A673 (cell line): ENCODE measurements at regions not wholly inside any gene's neighbourhood (a gene's known extent, or its start where the extent isn't known, plus 50 kb on each side); places are given as distances from the start of the nearest gene placed in this dataset.

Experiments
- BruUV-seq: library from RNA; stranded (reverse); fragments of 400-500 nt; replicated peaks from 2 replicates; lab custom pipeline; 2021; lab: Mats Ljungman, UMichigan
- CTCF ChIA-PET: fragments of 300-600 bp; sonication (Branson Sonifier 250); formaldehyde crosslinking; loops from one replicate; lab custom pipeline; 2022; ENCODE audit warnings: antibody characterized with exemption; lab: Charles Lee
- POLR2A ChIA-PET: fragments of 300-600 bp; sonication (Branson Sonifier 250); formaldehyde crosslinking; loops from one replicate; lab custom pipeline; 2022; ENCODE audit warnings: antibody characterized with exemption; ENCODE audit not compliant: low non-redundant PET; lab: Charles Lee
- DNase-seq: peaks from one replicate; pipeline ENCODE4 v3.0.0-alpha.2; 2015; ENCODE audit warnings: low spot score
- H3K27ac ChIP-seq: fragments of 200-600 bp; sonication (generic); 2 replicates; pipeline ENCODE4 v1.5.1; 2016; ENCODE audit warnings: mixed run types, low read depth, mild to moderate bottlenecking, mixed read lengths, antibody characterized with exemption, low read length; ENCODE audit not compliant: poor library complexity, severe bottlenecking
- H3K27me3 ChIP-seq: fragments of 200-600 bp; sonication (generic); replicated peaks from 2 replicates; pipeline ENCODE4 v1.6.1; 2017; ENCODE audit warnings: mixed run types, low read depth, mild to moderate bottlenecking, mixed read lengths, antibody characterized with exemption, low read length; ENCODE audit not compliant: insufficient read depth, poor library complexity
- H3K36me3 ChIP-seq: fragments of 200-600 bp; sonication (generic); 2 replicates; pipeline ENCODE4 v1.6.1; 2016; ENCODE audit warnings: mixed run types, mild to moderate bottlenecking, mixed read lengths, antibody characterized with exemption, low read length; ENCODE audit not compliant: insufficient read depth, poor library complexity, severe bottlenecking
- H3K4me1 ChIP-seq: fragments of 200-600 bp; sonication (generic); 2 replicates; pipeline ENCODE4 v1.6.1; 2017; ENCODE audit warnings: mixed run types, mild to moderate bottlenecking, mixed read lengths, antibody characterized with exemption, low read length; ENCODE audit not compliant: insufficient read depth, poor library complexity, severe bottlenecking
- H3K4me3 ChIP-seq: fragments of 200-600 bp; sonication (generic); 2 replicates; pipeline ENCODE4 v1.5.1; 2016; ENCODE audit warnings: low read depth, mixed run types, mild to moderate bottlenecking, mixed read lengths, low read length; ENCODE audit not compliant: poor library complexity, severe bottlenecking
- H3K9me3 ChIP-seq: fragments of 200-600 bp; sonication (generic); 2 replicates; pipeline ENCODE4 v1.6.1; 2016; ENCODE audit warnings: mixed run types, low read depth, mild to moderate bottlenecking, mixed read lengths, antibody characterized with exemption, low read length; ENCODE audit not compliant: poor library complexity, severe bottlenecking
- EZH2 ChIP-seq: fragments of 200-600 bp; sonication (generic); IDR thresholded peaks from 2 replicates; pipeline ENCODE4 v1.6.1; 2017; ENCODE audit warnings: borderline replicate concordance, low read depth, mild to moderate bottlenecking, mixed read lengths, antibody characterized with exemption, low read length; ENCODE audit not compliant: poor library complexity, severe bottlenecking
- intact Hi-C: fragments of 100-400 bp; cut with micrococcal nuclease; formaldehyde crosslinking; loops from one replicate; pipeline ENCODE4 v1.10.0; 2022; ENCODE audit not compliant: unreplicated experiment
- TF ChIP-seq, protein P1 (sequence below): fragments of 300-800, 200-600 bp; sonication (generic); conservative IDR thresholded peaks from 2 replicates; pipeline ENCODE4 v1.5.1; 2017; ENCODE audit warnings: low read depth, mild to moderate bottlenecking, antibody characterized with exemption, low read length, moderate library complexity, mixed read lengths

GRCh38 chr15:97861529-97862260 is 98.8 kb upstream of the ARRDC4 start:
- Histone ChIP-seq H3K27me3 (peaks cover 4% of the 10 kb centered on the region), H3K4me1 (no peaks in the 10 kb centered on the region), H3K36me3 (no peaks in the 10 kb centered on the region), H3K9me3 (no peaks in the 10 kb centered on the region), H3K4me3 (no peak overlapping the region), H3K27ac (no peak overlapping the region)
- no peak for TF ChIP-seq EZH2
- TF ChIP-seq, protein P1, sequence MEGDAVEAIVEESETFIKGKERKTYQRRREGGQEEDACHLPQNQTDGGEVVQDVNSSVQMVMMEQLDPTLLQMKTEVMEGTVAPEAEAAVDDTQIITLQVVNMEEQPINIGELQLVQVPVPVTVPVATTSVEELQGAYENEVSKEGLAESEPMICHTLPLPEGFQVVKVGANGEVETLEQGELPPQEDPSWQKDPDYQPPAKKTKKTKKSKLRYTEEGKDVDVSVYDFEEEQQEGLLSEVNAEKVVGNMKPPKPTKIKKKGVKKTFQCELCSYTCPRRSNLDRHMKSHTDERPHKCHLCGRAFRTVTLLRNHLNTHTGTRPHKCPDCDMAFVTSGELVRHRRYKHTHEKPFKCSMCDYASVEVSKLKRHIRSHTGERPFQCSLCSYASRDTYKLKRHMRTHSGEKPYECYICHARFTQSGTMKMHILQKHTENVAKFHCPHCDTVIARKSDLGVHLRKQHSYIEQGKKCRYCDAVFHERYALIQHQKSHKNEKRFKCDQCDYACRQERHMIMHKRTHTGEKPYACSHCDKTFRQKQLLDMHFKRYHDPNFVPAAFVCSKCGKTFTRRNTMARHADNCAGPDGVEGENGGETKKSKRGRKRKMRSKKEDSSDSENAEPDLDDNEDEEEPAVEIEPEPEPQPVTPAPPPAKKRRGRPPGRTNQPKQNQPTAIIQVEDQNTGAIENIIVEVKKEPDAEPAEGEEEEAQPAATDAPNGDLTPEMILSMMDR, result no peak
- BruUV-seq, result no TSS peak
- intact Hi-C loops, result no loop called here
- no peak for DNase-seq
- CTCF ChIA-PET, result no interaction called here
- POLR2A ChIA-PET, result interaction anchor here (0.6 kb wide), 1 partner anchor 79 kb away, joined by 4 read pairs; no protein-coding TSS in a partner anchor

DNA sequence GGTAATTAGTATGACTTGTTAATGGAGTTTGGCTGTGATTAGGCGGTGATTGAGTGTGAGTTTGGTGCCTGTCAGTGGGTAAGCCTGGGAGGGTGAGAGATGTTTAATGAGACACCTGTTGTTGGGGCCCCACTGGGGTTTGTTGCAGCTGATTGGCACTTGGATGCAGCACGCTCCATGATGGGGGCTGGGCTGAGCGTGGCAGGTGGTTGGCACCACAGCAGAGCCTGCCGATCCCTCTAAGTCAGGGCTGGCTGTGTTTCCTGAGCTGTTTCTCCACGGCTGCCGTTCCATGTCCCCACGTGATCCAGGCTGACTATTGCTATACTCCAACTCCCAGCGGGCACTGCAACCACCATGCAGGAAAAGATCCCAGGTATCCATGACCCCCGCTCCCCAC is 93.5 kb upstream of the ARRDC4 start:
- no peak overlapping the region for H3K27ac ChIP-seq
- TF ChIP-seq EZH2, result no peak
- TF ChIP-seq, protein P1, result no peak
- H3K27me3 ChIP-seq, result peaks cover 4% of the 10 kb centered on the region
- no peaks in the 10 kb centered on the region for H3K36me3 ChIP-seq
- no TSS peak for BruUV-seq
- intact Hi-C loops, result no loop called here
- ChIA-PET POLR2A (no interaction called here), CTCF (interaction anchor here (0.7 kb wide), 1 partner anchor 1945 kb away, joined by 3 read pairs; no protein-coding TSS in a partner anchor)
- H3K4me3 ChIP-seq, result no peak overlapping the region
- no peaks in the 10 kb centered on the region for H3K4me1 ChIP-seq
- DNase-seq, result no peak
- H3K9me3 ChIP-seq, result no peaks in the 10 kb centered on the region

DNA sequence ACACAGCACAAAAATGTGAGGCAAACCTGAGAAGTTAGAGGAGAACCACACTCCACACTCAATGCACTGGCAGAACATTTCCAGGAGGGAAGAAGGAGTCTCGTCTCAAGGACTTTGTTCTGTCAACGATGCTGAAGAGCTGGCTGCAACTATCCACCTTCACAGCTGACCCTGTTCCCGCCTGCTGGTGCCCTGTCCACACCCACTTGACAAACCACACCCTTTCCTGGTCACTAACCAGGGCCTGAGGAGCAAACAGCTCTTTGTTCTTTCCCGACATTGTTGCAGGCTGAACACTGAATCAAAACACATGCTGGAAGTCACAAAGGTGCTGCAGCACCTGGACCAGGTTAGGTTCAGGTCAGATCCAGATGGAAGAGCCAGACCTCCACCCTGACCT is 92.6 kb upstream of the ARRDC4 start:
- DNase-seq, result no peak
- no peaks in the 10 kb centered on the region for H3K9me3 ChIP-seq
- POLR2A ChIA-PET, result interaction anchor here (0.6 kb wide), 1 partner anchor 1419 kb away, joined by 3 read pairs; no protein-coding TSS in a partner anchor
- intact Hi-C loops, result no loop called here
- CTCF ChIA-PET, result no interaction called here
- no TSS peak for BruUV-seq
- no peak overlapping the region for H3K27ac ChIP-seq
- TF ChIP-seq EZH2, result no peak
- TF ChIP-seq, protein P1, result no peak
- no peaks in the 10 kb centered on the region for H3K4me1 ChIP-seq
- H3K4me3 ChIP-seq, result no peak overlapping the region
- H3K36me3 ChIP-seq, result no peaks in the 10 kb centered on the region
- peaks cover 4% of the 10 kb centered on the region for H3K27me3 ChIP-seq
